NCI-H2107 treated with DMSO at 0.1 percent for 48 hours (cell line): ENCODE measurements at regions not wholly inside any gene's neighbourhood (a gene's known extent, or its start where the extent isn't known, plus 50 kb on each side); places are given as distances from the start of the nearest gene placed in this dataset.

ENCODE experiments used
- DNase-seq: peaks from one replicate; lab custom pipeline; 2025; ENCODE audit not compliant: unreplicated experiment; lab: John Stamatoyannopoulos, UW

DNA sequence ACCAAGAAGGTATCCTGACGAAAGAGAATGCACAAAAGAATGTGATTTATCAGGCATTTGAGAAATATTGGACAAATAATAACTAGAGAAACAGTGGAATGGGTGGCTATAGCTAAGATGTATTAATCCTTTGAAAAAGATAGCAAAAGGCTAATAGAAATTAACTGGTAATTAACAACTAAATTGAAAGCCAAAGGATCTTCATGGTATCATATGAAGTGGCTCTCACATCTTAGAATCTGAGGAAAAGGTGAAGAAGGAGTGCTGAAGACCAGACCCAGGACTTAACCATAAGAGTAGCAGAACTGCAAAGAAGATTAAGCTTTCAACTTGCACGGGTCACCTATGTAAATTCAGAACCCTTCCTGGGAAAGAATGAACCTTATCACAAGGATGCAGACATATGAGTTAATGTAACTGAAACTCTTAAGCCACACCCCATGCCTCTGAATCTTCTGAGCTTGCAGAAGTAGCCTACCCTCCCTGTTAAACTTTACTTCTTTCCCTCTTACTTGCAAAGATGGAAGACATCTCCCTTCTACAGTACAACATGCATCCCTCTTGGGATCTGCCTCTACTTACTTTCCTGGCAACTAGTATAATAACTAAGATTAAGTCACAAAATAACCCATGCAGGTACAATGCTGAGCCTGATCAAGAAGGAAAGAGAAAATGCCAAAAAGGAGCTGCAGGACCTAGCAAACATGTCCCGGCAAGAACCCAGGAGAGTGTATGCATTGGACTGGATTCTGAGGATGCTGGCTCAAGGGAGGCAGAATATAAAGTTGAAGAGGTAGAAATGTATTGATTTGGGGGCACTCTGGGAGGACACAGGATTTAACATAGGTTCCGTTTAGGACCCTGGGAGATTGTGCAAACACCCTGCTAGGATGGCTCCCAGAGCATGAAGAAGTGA lies 395.5 kb upstream of the SLC30A5 start:
- DNase-seq = no peak

DNA sequence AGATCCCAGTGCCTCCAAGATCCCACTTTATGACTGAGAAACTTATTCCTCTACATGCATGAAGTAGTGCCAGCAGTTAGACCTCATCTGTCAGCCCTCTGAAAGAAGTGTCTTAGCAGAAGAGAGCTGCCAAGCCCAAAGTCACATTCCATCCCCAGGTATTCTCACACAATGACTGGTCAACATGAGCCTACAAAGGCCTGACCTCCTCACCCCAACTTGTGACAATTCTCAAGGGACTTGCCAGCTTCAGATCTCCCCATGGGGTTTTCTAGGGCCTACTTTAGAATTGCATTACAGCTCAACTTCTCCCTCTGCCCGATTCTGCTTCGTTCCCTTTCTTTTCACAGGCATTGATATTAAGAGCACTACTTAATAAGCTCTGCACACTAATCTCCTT lies 393.8 kb upstream of the SLC30A5 start:
- no peak for DNase-seq

DNA sequence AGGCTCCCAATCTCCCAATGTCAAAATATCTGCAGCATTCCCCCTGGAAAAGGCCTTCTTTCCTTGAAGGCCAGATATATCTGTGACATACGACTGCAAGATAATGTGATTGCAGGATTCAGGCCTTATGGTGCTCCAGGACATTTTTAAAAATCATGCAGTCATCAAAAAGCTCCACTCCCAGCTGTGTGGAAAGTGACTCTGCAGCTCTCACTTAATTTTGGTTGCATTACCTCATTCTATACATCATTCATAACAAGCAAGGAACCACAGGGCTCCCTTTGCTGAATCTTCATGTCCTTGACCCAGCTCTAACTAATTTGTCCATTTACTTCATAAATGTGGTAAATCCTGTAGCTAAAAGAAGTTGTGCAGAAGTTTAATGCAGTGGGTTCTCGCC lies 386.2 kb upstream of the SLC30A5 start:
- DNase-seq = no peak

- DNase-seq = no peak
Observed at GRCh38 chr5:68708156-68708841, 385.5 kb upstream of the SLC30A5 start.

DNA sequence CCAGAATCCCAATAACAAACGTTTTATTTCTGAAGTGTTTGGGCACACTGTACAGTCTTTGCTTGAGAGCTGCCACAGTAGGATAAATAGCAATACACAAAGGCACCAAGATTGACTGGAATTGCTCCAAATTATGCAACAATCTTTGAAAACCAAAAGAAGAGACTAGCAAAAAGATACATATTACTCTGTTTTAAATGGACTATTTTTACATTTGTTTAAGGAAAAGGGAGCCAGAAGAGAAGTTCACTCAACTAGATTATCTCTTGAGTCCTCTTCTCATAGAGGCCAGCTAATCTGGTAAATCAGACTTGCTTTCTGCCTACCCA lies 385.0 kb upstream of the SLC30A5 start:
- no peak for DNase-seq

GRCh38 chr5:68709239-68709638 lies 384.6 kb upstream of the SLC30A5 start:
- DNase-seq = no peak

DNA sequence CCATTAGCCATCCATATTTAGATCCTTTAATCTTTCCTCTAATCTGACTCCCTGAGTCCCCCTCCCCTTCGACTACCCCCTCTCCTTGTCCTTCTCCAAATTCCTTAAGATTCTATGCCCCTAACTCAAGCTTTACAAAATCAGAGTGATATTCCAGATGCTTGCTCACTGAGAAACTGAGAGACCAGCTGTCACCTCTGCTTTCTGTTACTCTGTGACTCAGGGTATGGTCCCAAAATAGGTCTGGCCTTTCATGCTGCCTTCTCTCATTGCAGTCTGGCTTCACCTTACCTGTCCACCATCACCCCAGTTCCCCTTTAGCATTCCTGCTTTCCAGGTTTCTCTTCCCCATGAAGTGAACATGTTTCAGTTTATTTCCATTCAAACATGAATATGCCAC lies 383.3 kb upstream of the SLC30A5 start:
- DNase-seq = no peak

DNA sequence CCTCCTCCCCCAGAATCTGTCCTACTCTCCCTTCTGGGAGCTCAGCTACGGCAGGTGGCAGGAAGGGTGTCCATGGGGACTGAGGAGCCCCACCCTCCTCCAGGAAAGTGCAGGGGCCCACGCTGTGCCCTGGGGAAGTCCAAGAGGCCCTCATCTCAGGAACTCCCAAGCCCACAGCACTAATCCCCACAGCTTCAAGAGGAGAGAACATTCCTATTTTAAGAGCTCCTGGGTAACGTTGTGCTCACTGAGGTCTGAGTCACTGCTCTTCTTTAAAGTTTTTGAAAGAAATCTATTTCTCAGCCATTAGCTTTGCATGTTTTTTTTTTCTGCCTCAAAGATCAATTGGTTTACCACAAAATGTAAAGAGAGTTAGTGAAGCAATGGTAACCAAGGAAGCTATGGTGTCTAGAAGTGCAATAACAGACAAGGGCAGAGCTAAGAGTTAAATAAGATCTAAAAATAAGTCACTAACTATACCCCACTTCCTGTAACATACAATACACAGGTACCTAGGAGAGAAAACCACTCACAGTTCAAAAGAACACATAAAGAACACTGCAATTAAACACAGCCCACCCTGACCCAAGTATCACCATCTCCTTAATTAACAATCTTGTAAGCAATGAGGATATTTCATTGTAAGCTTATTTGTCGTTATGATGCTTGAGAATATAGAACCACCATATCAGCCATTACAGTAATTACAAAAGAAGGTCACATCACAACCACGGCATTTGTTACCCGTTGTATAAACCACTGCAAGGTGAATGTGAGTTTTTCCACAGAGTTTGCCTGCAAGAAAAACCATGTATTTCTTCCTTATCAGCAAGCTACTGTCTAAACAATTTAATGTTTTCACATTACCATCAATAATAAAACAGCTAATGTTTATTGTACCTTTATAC lies 382.3 kb upstream of the SLC30A5 start:
- peak; percentile 14 for DNase-seq

DNA sequence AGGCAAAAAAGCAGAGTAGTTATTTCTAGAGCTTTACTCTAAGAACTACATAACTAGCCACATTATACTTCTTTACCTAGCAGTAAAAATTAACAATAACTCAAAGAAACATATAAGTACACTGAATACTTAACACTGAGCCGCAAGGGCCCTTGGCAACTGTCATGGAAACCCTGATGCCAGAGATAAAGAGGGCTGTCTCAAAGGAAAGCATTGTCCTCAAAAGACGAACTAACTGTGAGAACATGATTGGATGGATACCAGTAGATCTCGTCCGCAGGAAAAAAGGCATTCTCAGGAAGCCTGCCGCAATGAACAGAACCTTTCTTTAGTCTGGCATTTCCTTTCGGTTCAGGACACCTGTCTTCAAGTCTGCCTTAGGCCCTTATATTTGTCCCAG lies 379.0 kb upstream of the SLC30A5 start:
- no peak for DNase-seq

- DNase-seq = no peak
Observed at GRCh38 chr5:68720884-68721610, 372.8 kb upstream of the SLC30A5 start.

- no peak for DNase-seq
Observed at GRCh38 chr5:68722357-68722756, 371.5 kb upstream of the SLC30A5 start.

GRCh38 chr5:68725905-68726683 lies 367.7 kb upstream of the SLC30A5 start:
- DNase-seq = no peak

DNA sequence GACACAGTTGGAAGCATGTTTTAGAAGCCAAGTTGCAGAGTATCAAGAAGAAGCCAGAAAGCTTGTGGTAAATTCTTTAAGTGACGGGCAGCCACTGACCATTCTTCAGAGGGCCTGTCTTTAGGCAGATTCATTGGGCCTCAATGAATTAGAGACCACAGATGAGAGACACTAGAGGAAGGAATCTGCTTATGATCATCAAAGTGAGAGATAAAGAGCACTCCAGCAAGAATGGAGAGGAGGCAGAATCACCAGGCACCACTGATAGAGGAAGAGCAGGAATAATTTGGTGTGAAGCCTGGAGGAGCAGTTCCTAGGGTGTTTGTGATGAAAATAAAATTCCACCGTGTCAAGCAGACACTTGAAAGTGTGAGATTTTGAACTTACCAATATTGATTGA lies 365.9 kb upstream of the SLC30A5 start:
- no peak for DNase-seq

DNA sequence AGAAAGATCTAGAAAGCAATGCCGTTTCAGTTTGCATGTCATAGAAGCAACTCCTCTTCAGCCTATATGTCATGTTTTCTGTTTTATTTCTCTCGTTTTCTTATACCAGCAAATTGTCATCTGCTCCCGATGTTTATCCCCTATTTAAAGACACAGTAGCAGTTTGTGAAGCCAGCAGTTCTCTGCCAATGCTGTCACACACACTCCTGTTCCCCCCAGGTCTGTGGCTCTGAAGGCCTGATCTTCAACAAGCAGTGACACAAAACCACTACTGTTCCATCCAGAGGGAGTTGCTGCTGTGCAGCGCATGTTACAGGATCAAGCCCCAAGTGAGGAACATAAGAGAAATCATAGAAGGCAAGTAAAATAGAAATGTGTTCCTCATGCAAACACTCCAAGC lies 364.1 kb upstream of the SLC30A5 start:
- no peak for DNase-seq

GRCh38 chr5:68730220-68730978 lies 363.4 kb upstream of the SLC30A5 start:
- no peak for DNase-seq

DNA sequence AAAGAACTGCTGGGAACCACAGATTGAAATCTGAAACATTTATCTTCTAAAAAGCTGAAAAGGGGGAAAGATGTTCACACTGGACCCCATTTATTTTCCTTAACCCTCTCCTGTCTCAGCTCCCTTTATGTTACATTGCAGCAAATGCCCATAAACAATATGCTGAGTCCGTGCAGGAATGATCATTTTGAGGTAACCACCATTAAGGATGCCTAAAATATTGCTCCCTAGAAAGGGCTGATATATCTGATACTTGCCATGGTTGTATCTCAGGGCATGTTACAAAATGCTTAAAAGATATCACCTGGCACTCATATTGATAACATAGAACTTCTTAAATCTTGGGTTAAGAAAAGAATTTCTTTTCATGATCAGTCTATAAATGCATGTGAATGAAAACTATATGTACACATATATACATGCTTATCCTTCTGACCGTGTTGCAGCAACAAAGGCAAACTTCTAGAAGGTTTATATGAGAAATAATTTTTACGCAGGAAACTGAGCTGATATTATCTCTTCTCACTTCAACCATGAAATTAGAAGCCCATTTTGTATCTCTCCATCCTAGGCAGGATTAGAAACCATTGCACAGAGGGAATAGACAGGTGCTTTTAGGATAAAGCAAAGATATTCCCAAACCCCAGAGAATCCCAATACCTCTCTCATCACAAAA lies 362.7 kb upstream of the SLC30A5 start:
- no peak for DNase-seq

DNA sequence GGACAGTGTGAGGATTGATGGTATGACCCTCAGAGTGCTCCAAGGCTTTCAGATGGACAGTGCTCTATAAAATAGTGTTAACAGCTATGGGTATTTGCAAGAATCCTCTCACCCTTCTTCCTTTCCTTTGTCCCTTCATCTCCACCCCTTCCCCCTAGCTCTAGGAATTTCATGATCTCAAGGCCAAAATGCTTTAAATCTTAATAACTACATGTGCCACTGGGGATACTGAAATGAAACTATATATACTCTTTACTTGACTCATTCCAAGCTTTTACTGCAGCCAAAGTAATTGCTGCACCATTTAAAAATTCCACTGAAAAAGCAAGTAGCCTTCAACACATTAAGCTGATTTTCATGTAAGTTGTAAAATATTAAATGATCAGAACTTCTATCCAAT lies 361.6 kb upstream of the SLC30A5 start:
- DNase-seq = no peak

- no peak for DNase-seq
Observed at GRCh38 chr5:68734781-68735180, 359.0 kb upstream of the SLC30A5 start.

DNA sequence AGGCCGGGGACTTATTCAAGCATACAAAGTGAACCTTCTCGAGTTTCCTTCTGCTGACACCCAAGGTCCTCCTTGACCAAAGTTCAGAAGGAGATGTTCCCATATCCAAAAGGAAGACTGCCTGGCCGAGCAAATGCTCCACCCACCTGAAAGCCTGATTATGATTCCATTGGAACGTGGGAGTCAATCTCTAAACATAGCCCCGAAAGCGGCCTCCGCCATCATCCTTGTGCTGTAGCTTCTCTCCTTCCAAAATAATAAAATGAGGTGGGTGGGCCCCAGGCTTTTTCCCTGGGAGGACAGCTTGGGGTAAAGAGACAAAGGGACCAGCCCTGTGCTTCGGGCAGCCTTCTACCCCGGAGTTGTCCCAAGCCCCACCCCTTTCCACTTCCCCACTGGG lies 355.6 kb upstream of the SLC30A5 start:
- no peak for DNase-seq
